CD14-positive monocyte (primary cell): ENCODE measurements at regions not wholly inside any gene's neighbourhood (a gene's known extent, or its start where the extent isn't known, plus 50 kb on each side); places are given as distances from the start of the nearest gene placed in this dataset.

Experiments used
- DNase-seq, 3 donors: peaks; one replicate each; pipeline ENCODE4 v3.0.0-alpha.2; 2011 to 2022
- H2AFZ ChIP-seq: 2 replicates; pipeline ENCODE4 v1.6.0; 2012; ENCODE audit warnings: mild to moderate bottlenecking, low read depth, low read length, inconsistent platforms; ENCODE audit not compliant: insufficient read depth, poor library complexity, severe bottlenecking
- H3K27ac ChIP-seq, 2 donors: 1 replicate in 1 of 2; 2 replicates in 1 of 2; pipeline ENCODE4 v1.5.1; 2012 to 2013; ENCODE audit warnings: low read length in 2 of 2, control low read depth in 1 of 2, inconsistent platforms in 1 of 2, low read depth in 1 of 2, mild to moderate bottlenecking in 1 of 2
- H3K27me3 ChIP-seq, 2 donors: one replicate each; pipeline versions ENCODE4 v1.6.0 to v1.6.1; 2011 to 2013; ENCODE audit warnings: low read length in 2 of 2; ENCODE audit not compliant: control insufficient read depth in 2 of 2, insufficient read depth in 2 of 2
- H3K36me3 ChIP-seq, 2 donors: replicated peaks in 1 of 2; 1 replicate in 1 of 2; 2 replicates in 1 of 2; pipeline versions ENCODE4 v1.5.1 to v1.6.1; 2012 to 2013; ENCODE audit warnings: low read length in 2 of 2, control low read depth in 1 of 2, inconsistent platforms in 1 of 2, mild to moderate bottlenecking in 1 of 2; ENCODE audit not compliant: insufficient read depth in 2 of 2, control insufficient read depth in 1 of 2
- H3K4me1 ChIP-seq, 2 donors: 1 replicate in 1 of 2; 2 replicates in 1 of 2; pipeline versions ENCODE4 v1.5.1 to v1.6.1; 2012 to 2013; ENCODE audit warnings: low read length in 2 of 2, control low read depth in 1 of 2, inconsistent platforms in 1 of 2, mild to moderate bottlenecking in 1 of 2, moderate library complexity in 1 of 2; ENCODE audit not compliant: insufficient read depth in 2 of 2, control insufficient read depth in 1 of 2
- H3K4me2 ChIP-seq: replicated peaks from 2 replicates; pipeline ENCODE3; 2012; ENCODE audit warnings: low read length, moderate library complexity, mild to moderate bottlenecking; ENCODE audit not compliant: poor library complexity, severe bottlenecking; ENCODE audit errors: extremely low read depth
- H3K4me3 ChIP-seq, 3 experiments: fragments of 200-600 bp in 1 of 3; sonication (generic) in 1 of 3; replicated peaks in 1 of 3; 1 replicate in 2 of 3; 2 replicates in 1 of 3; pipeline ENCODE4 v1.5.1; 2011 to 2013; ENCODE audit warnings: low read length in 3 of 3, mild to moderate bottlenecking in 3 of 3, control low read depth in 2 of 3, low read depth in 2 of 3, inconsistent platforms in 1 of 3, moderate library complexity in 1 of 3
- H3K79me2 ChIP-seq: 2 replicates; pipeline ENCODE4 v1.6.0; 2012; ENCODE audit warnings: mild to moderate bottlenecking, control low read depth, inconsistent platforms, low read length, moderate library complexity; ENCODE audit not compliant: insufficient read depth
- H3K9ac ChIP-seq: 2 replicates; pipeline ENCODE4 v1.6.0; 2017; ENCODE audit warnings: low read length, mild to moderate bottlenecking; ENCODE audit not compliant: insufficient read depth, poor library complexity, severe bottlenecking
- H3K9me3 ChIP-seq, 2 donors: replicated peaks in 1 of 2; 1 replicate in 1 of 2; 2 replicates in 1 of 2; pipeline versions ENCODE4 v1.5.1 to v1.6.1; 2012 to 2013; ENCODE audit warnings: low read length in 2 of 2, control low read depth in 1 of 2; ENCODE audit not compliant: control insufficient read depth in 1 of 2, insufficient read depth in 1 of 2
- H4K20me1 ChIP-seq: 2 replicates; pipeline ENCODE4 v1.6.0; 2012; ENCODE audit warnings: mild to moderate bottlenecking, low read length, control low read depth, moderate library complexity; ENCODE audit not compliant: insufficient read depth
- H3K27ac Mint-ChIP-seq, 7 donors: one replicate each; pipeline ENCODE4 v1.8.0; 2020; ENCODE audit warnings: mild to moderate bottlenecking in 7 of 7, mixed read lengths in 7 of 7, moderate library complexity in 6 of 7, inconsistent platforms in 2 of 7
- H3K27me3 Mint-ChIP-seq, 3 donors: one replicate each; pipeline ENCODE4 v1.8.0; 2021 to 2022; ENCODE audit warnings: low read depth in 3 of 3, mild to moderate bottlenecking in 3 of 3, mixed read lengths in 3 of 3, moderate library complexity in 3 of 3, inconsistent platforms in 1 of 3
- H3K36me3 Mint-ChIP-seq, 2 donors: one replicate each; pipeline ENCODE4 v1.8.0; 2020; ENCODE audit warnings: mixed read lengths in 2 of 2, inconsistent platforms in 1 of 2, mild to moderate bottlenecking in 1 of 2
- H3K4me1 Mint-ChIP-seq: one replicate; pipeline ENCODE4 v1.8.0; 2020; ENCODE audit warnings: mild to moderate bottlenecking, mixed read lengths
- H3K4me3 Mint-ChIP-seq, 2 donors: one replicate each; pipeline ENCODE4 v1.8.0; 2020; ENCODE audit warnings: mild to moderate bottlenecking in 2 of 2, mixed read lengths in 2 of 2, moderate library complexity in 1 of 2
- H3K9me3 Mint-ChIP-seq, 7 donors: one replicate each; pipeline ENCODE4 v1.8.0; 2020 to 2022; ENCODE audit warnings: mixed read lengths in 7 of 7, mild to moderate bottlenecking in 6 of 7, moderate library complexity in 6 of 7, inconsistent platforms in 2 of 7
- CTCF ChIP-seq: fragments of 200-600 bp; IDR thresholded peaks from one replicate; pipeline ENCODE4 v1.8.0; 2022; ENCODE audit warnings: antibody characterized with exemption, mild to moderate bottlenecking
- WGBS: methylation state at CpG from one replicate; pipeline ENCODE4 v1.1.5; 2013; ENCODE audit warnings: missing lambda C conversion rate; ENCODE audit not compliant: insufficient coverage; 5-methylcytosine and 5-hydroxymethylcytosine counted together
- intact Hi-C, 2 donors: fragments of 100-400 bp; cut with micrococcal nuclease; formaldehyde crosslinking; loops; one replicate each; pipeline versions ENCODE4 v1.15.0 to v1.15.1; 2023

- intact Hi-C loops, result no loop called here
- Histone ChIP-seq H3K4me3 (no peak overlapping the region), H3K27ac (no peak overlapping the region), H4K20me1 (no peaks in the 10 kb centered on the region), H3K9ac (no peak overlapping the region), H3K79me2 (no peaks in the 10 kb centered on the region), H3K36me3 (no peaks in the 10 kb centered on the region), H3K4me1 (no peaks in the 10 kb centered on the region), H3K9me3 (peaks cover 86 to 94% of the 10 kb centered on the region in 2 donors), H2AFZ (no peak overlapping the region), H3K4me2 (no peak overlapping the region), H3K27me3 (no peaks in the 10 kb centered on the region)
- Mint-ChIP-seq H3K9me3 (peaks cover 31 to 87% (median 74%) of the 10 kb centered on the region in 7 donors), H3K27ac (no peak overlapping the region), H3K27me3 (peaks cover 0 to 3% (median 2%) of the 10 kb centered on the region in 3 donors), H3K4me3 (no peak overlapping the region), H3K4me1 (no peaks in the 10 kb centered on the region), H3K36me3 (no peaks in the 10 kb centered on the region)
- DNase-seq, result no peak
- WGBS, result 50% methylated on average over 10 of the region's 16 CpGs
- TF ChIP-seq CTCF, result no peak
Observed at GRCh38 chr12:38053113-38053512, 263.5 kb upstream of the ALG10B start.

- Mint-ChIP-seq H3K4me3 (no peak overlapping the region), H3K9me3 (peaks cover 28 to 85% (median 69%) of the 10 kb centered on the region in 7 donors), H3K4me1 (no peaks in the 10 kb centered on the region), H3K36me3 (no peaks in the 10 kb centered on the region), H3K27me3 (peaks cover 0 to 3% (median 2%) of the 10 kb centered on the region in 3 donors), H3K27ac (no peak overlapping the region)
- peaks cover 82 to 86% of the 10 kb centered on the region in 2 donors for H3K9me3 ChIP-seq
- no peak for DNase-seq
- intact Hi-C loops, result no loop called here
- no peaks in the 10 kb centered on the region for H3K27me3 ChIP-seq
- WGBS, result 69% methylated on average over 27 of the region's 34 CpGs
- H4K20me1 ChIP-seq, result no peaks in the 10 kb centered on the region
- no peaks in the 10 kb centered on the region for H3K79me2 ChIP-seq
- H3K9ac ChIP-seq, result no peak overlapping the region
- no peak overlapping the region for H3K4me3 ChIP-seq
- no peak overlapping the region for H2AFZ ChIP-seq
- H3K4me2 ChIP-seq, result no peak overlapping the region
- TF ChIP-seq CTCF, result no peak
- H3K27ac ChIP-seq, result no peak overlapping the region
- no peaks in the 10 kb centered on the region for H3K36me3 ChIP-seq
- no peaks in the 10 kb centered on the region for H3K4me1 ChIP-seq
Observed at GRCh38 chr12:38053655-38054464, 262.7 kb upstream of the ALG10B start.
